ENCODE measurements at regions not wholly inside any gene's neighbourhood (a gene's known extent, or its start where the extent isn't known, plus 50 kb on each side); places are given as distances from the start of the nearest gene placed in this dataset.

DNA sequence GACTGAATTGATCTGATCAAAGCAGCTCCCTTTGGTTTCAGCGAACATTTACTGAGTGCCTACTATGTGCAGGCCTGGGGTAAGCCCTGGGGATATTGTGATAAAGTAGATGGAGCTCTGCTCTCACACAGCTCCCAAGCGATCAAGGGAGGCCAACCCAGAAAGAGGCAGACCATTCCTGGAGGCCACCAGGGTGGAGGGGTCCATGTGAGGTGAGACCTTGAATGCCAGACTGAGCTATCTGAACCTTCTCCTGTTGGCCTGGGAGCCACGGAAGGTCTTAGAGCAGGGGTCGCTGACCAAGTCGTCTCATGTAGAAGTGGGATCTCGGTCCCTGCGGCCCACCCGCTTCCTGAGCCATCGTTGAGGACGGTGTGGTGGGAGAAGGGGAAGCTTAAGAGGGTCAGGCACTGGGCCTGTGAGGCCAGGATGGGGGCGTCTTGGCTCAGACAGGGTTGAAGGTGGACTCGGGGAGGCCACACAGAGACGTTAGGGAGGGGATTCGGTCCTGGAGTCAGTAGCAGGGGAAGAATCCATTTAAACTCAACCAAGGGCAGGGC lies 62.2 kb upstream of the IL17B start:
- TF ChIP-seq POLR2A (IDR thresholded peaks at IDR 0.05): no peak
- TF ChIP-seq, protein P1, sequence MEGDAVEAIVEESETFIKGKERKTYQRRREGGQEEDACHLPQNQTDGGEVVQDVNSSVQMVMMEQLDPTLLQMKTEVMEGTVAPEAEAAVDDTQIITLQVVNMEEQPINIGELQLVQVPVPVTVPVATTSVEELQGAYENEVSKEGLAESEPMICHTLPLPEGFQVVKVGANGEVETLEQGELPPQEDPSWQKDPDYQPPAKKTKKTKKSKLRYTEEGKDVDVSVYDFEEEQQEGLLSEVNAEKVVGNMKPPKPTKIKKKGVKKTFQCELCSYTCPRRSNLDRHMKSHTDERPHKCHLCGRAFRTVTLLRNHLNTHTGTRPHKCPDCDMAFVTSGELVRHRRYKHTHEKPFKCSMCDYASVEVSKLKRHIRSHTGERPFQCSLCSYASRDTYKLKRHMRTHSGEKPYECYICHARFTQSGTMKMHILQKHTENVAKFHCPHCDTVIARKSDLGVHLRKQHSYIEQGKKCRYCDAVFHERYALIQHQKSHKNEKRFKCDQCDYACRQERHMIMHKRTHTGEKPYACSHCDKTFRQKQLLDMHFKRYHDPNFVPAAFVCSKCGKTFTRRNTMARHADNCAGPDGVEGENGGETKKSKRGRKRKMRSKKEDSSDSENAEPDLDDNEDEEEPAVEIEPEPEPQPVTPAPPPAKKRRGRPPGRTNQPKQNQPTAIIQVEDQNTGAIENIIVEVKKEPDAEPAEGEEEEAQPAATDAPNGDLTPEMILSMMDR (IDR thresholded peaks at IDR 0.05): no peak

Data from sigmoid colon (tissue), 3 donors.